H1 (cell line): ENCODE measurements at regions not wholly inside any gene's neighbourhood (a gene's known extent, or its start where the extent isn't known, plus 50 kb on each side); places are given as distances from the start of the nearest gene placed in this dataset.

Experiments used
- CTCF ChIA-PET: fragments of 300-600 bp; sonication (Branson Sonifier 250); formaldehyde crosslinking; loops from one replicate; lab custom pipeline; 2021; ENCODE audit not compliant: partially characterized antibody; lab: Charles Lee
- POLR2A ChIA-PET: fragments of 300-600 bp; sonication (Branson Sonifier 250); formaldehyde crosslinking; loops from one replicate; lab custom pipeline; 2021; ENCODE audit warnings: inconsistent platforms; ENCODE audit not compliant: partially characterized antibody; lab: Charles Lee
- DNase-seq, 2 experiments: peaks; one replicate each; pipeline versions ENCODE4 v3.0.0 to v3.0.0-alpha.2; 2010 to 2022; ENCODE audit warnings: low spot score in 2 of 2, low read depth in 1 of 2, mixed read lengths in 1 of 2
- FAIRE-seq: peaks from 2 replicates; lab custom pipeline; 2011; peaks lifted over from hg19 to GRCh38; lab: Jason Lieb, UNC
- H2AFZ ChIP-seq: 2 replicates; pipeline ENCODE4 v1.8.1; 2012; ENCODE audit warnings: low read length, inconsistent platforms
- H2AK5ac ChIP-seq: 2 replicates; pipeline ENCODE4 v1.6.1; 2013; ENCODE audit warnings: low read depth, low read length
- H2BK120ac ChIP-seq: replicated peaks from 2 replicates; pipeline ENCODE3; 2013; ENCODE audit warnings: low read depth, low read length, inconsistent platforms
- H2BK12ac ChIP-seq: 2 replicates; pipeline ENCODE4 v1.6.1; 2013; ENCODE audit warnings: low read depth, low read length
- H2BK15ac ChIP-seq: 2 replicates; pipeline ENCODE4 v1.6.1; 2013; ENCODE audit warnings: low read length
- H2BK20ac ChIP-seq: 2 replicates; pipeline ENCODE4 v1.6.1; 2013; ENCODE audit warnings: low read length
- H2BK5ac ChIP-seq: 2 replicates; pipeline ENCODE4 v1.6.1; 2013; ENCODE audit warnings: low read depth, low read length
- H3K14ac ChIP-seq: 2 replicates; pipeline ENCODE4 v1.6.1; 2013; ENCODE audit warnings: inconsistent platforms; ENCODE audit not compliant: insufficient read length
- H3K18ac ChIP-seq: 2 replicates; pipeline ENCODE4 v1.6.1; 2013; ENCODE audit warnings: low read length; ENCODE audit errors: extremely low read depth
- H3K23ac ChIP-seq: 2 replicates; pipeline ENCODE4 v1.6.1; 2013; ENCODE audit warnings: inconsistent platforms; ENCODE audit not compliant: insufficient read length
- H3K23me2 ChIP-seq: 2 replicates; pipeline ENCODE4 v1.6.1; 2013; ENCODE audit warnings: low read depth, low read length
- H3K27ac ChIP-seq: 2 replicates; pipeline ENCODE4 v1.6.1; 2011; ENCODE audit warnings: low read depth, low read length, inconsistent platforms
- H3K27me3 ChIP-seq, 4 experiments: replicated peaks in 1 of 4; 1 replicate in 1 of 4; 2 replicates in 3 of 4; pipeline versions ENCODE4 v1.6.1 to v1.8.1; 2011 to 2013; ENCODE audit warnings: low read length in 3 of 4, mild to moderate bottlenecking in 3 of 4, inconsistent platforms in 2 of 4, mixed read lengths in 2 of 4, moderate library complexity in 1 of 4; ENCODE audit not compliant: control insufficient read depth in 3 of 4, insufficient read depth in 3 of 4; ENCODE audit errors: extremely low read depth in 1 of 4
- H3K36me3 ChIP-seq, 4 experiments: 2 replicates each; pipeline versions ENCODE4 v1.6.1 to v1.8.1; 2011 to 2013; ENCODE audit warnings: mild to moderate bottlenecking in 4 of 4, low read length in 3 of 4, moderate library complexity in 2 of 4, control low read depth in 1 of 4, inconsistent platforms in 1 of 4; ENCODE audit not compliant: insufficient read depth in 4 of 4, control insufficient read depth in 2 of 4
- H3K4ac ChIP-seq: replicated peaks from 2 replicates; pipeline ENCODE3; 2013; ENCODE audit warnings: low read length, low read depth, mixed read lengths, inconsistent platforms; ENCODE audit not compliant: insufficient read length
- H3K4me1 ChIP-seq, 4 experiments: replicated peaks in 1 of 4; 1 replicate in 1 of 4; 2 replicates in 3 of 4; pipeline versions ENCODE4 v1.6.1 to v1.8.1; 2011 to 2013; ENCODE audit warnings: low read length in 3 of 4, inconsistent platforms in 2 of 4, mixed read lengths in 1 of 4; ENCODE audit not compliant: insufficient read depth in 4 of 4, control insufficient read depth in 3 of 4
- H3K4me2 ChIP-seq, 2 experiments: 2 replicates each; pipeline versions ENCODE4 v1.6.1 to v1.8.1; 2011 to 2013; ENCODE audit warnings: low read depth in 2 of 2, low read length in 2 of 2, control low read depth in 1 of 2, inconsistent platforms in 1 of 2, mild to moderate bottlenecking in 1 of 2; ENCODE audit not compliant: insufficient read depth in 1 of 2
- H3K4me3 ChIP-seq, 4 experiments: fragments of 200-600, 300-600 bp in 1 of 4; sonication (generic), shearing (Covaris generic), sonication (Bioruptor Twin) in 1 of 4; 2 replicates each; pipeline versions ENCODE4 v1.5.1 to v1.8.1; 2011 to 2016; ENCODE audit warnings: low read length in 4 of 4, low read depth in 3 of 4, control low read depth in 2 of 4, inconsistent platforms in 2 of 4, mild to moderate bottlenecking in 2 of 4, mixed read lengths in 1 of 4, moderate library complexity in 1 of 4; ENCODE audit not compliant: insufficient read depth in 2 of 4; ENCODE audit errors: extremely low read depth in 1 of 4
- H3K56ac ChIP-seq: replicated peaks from 2 replicates; pipeline ENCODE3; 2013; ENCODE audit warnings: low read depth, mild to moderate bottlenecking, mixed read lengths, low read length, inconsistent platforms; ENCODE audit not compliant: insufficient read length
- H3K79me1 ChIP-seq: 2 replicates; pipeline ENCODE4 v1.6.1; 2013; ENCODE audit warnings: low read depth, low read length, control low read depth
- H3K79me2 ChIP-seq, 2 experiments: 2 replicates each; pipeline versions ENCODE4 v1.6.1 to v1.8.1; 2012 to 2013; ENCODE audit warnings: low read length in 2 of 2, mild to moderate bottlenecking in 2 of 2, inconsistent platforms in 1 of 2; ENCODE audit not compliant: insufficient read depth in 2 of 2, control insufficient read depth in 1 of 2
- H3K9ac ChIP-seq, 4 experiments: replicated peaks in 1 of 4; 1 replicate in 1 of 4; 2 replicates in 3 of 4; pipeline versions ENCODE4 v1.6.1 to v1.8.1; 2011 to 2013; ENCODE audit warnings: low read depth in 3 of 4, low read length in 3 of 4, control low read depth in 2 of 4, mild to moderate bottlenecking in 2 of 4, moderate library complexity in 2 of 4, inconsistent platforms in 1 of 4; ENCODE audit errors: extremely low read depth in 1 of 4
- H3K9me3 ChIP-seq, 2 experiments: 2 replicates each; pipeline versions ENCODE4 v1.6.1 to v1.8.1; 2012 to 2013; ENCODE audit warnings: mild to moderate bottlenecking in 2 of 2, moderate library complexity in 2 of 2, control low read depth in 1 of 2, inconsistent platforms in 1 of 2, low read depth in 1 of 2, low read length in 1 of 2, mixed read lengths in 1 of 2; ENCODE audit not compliant: insufficient read depth in 2 of 2
- H4K20me1 ChIP-seq, 2 experiments: replicated peaks in 1 of 2; 2 replicates each; pipeline versions ENCODE3 to v1.8.1; 2011 to 2013; ENCODE audit warnings: inconsistent platforms in 2 of 2, low read length in 2 of 2, mild to moderate bottlenecking in 1 of 2; ENCODE audit not compliant: insufficient read depth in 2 of 2, control insufficient read depth in 1 of 2
- H4K5ac ChIP-seq: 2 replicates; pipeline ENCODE4 v1.6.1; 2013; ENCODE audit warnings: low read length, low read depth, mixed read lengths, inconsistent platforms; ENCODE audit not compliant: insufficient read length
- H4K8ac ChIP-seq: 2 replicates; pipeline ENCODE4 v1.8.0; 2013; ENCODE audit warnings: mild to moderate bottlenecking, moderate library complexity, low read length, inconsistent platforms; ENCODE audit not compliant: insufficient read depth; ENCODE audit errors: extremely low read depth
- H4K91ac ChIP-seq: replicated peaks from 2 replicates; pipeline ENCODE3; 2013; ENCODE audit warnings: low read length, mixed read lengths, inconsistent platforms; ENCODE audit not compliant: insufficient read length
- HDAC6 ChIP-seq: IDR thresholded peaks from one replicate; pipeline ENCODE4 v1.7.1; 2012; ENCODE audit warnings: low read depth, mild to moderate bottlenecking, inconsistent platforms, low read length, moderate library complexity
- TCF12 ChIP-seq: IDR thresholded peaks from 2 replicates; pipeline ENCODE4 v1.6.1; 2011; ENCODE audit warnings: low read depth, mild to moderate bottlenecking, low read length
- WGBS, 2 experiments: shearing (Covaris generic) in 1 of 2; methylation state at CpG; one replicate each; pipeline versions ENCODE4 v1.1.6 to v1.1.7; 2013 to 2015; ENCODE audit warnings: low lambda C conversion rate in 2 of 2, mixed read lengths in 2 of 2, inconsistent platforms in 1 of 2, low coverage in 1 of 2, missing lambda C conversion rate in 1 of 2; ENCODE audit not compliant: insufficient replicate concordance in 2 of 2, insufficient coverage in 1 of 2, insufficient read length in 1 of 2; ENCODE audit errors: extremely low coverage in 1 of 2, missing lambda C conversion rate in 1 of 2; 5-methylcytosine and 5-hydroxymethylcytosine counted together

DNA sequence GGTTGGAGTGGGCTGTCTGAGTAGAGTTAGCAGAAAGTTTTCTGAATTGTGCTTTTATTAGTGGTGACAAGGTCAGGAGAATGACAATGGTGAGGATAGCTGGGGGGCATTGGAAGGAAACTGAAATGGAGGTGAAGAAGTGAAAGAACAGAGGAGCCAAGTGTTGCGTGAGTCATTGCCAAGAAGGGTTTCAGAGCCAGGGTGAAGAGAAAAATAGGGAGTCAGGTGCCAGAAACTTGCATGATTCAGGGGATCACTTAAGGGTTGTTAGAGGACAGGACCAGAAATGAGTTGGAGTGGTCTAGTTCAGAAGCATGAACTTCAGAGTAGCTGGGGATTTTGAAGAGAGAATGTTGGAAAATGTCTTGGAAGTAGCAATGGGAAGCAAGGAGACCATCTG lies 86.0 kb upstream of the GALNT15 start:
- H2AFZ ChIP-seq: no peak overlapping the region
- H3K36me3 ChIP-seq: no peaks in the 10 kb centered on the region
- H2AK5ac ChIP-seq: no peak overlapping the region
- no peak overlapping the region for H3K4me3 ChIP-seq
- CTCF ChIA-PET: interaction anchor here (1.3 kb wide), 1 partner anchor 53 kb away, joined by 3 read pairs; no protein-coding TSS in a partner anchor
- TF ChIP-seq HDAC6: no peak
- TF ChIP-seq TCF12: no peak
- H3K4me2 ChIP-seq: no peak overlapping the region
- no peak overlapping the region for H2BK5ac ChIP-seq
- 0 out of 4 replicates have a peak, but pooled peaks cover 0 to under 1% of the 10 kb centered on the region in 2 experiments for H3K9me3 ChIP-seq
- H2BK12ac ChIP-seq: no peak overlapping the region
- H2BK15ac ChIP-seq: no peak overlapping the region
- no peak overlapping the region for H3K14ac ChIP-seq
- no peaks in the 10 kb centered on the region for H3K4me1 ChIP-seq
- no peak overlapping the region for H4K5ac ChIP-seq
- POLR2A ChIA-PET: no interaction called here
- DNase-seq (no peak), FAIRE-seq (no peak)
- no peak overlapping the region for H4K8ac ChIP-seq
- H3K23me2 ChIP-seq: peaks cover 1% of the 10 kb centered on the region; the same call in 1 of the 2 replicates
- H3K27me3 ChIP-seq: no peaks in the 10 kb centered on the region
- no peak overlapping the region for H3K56ac ChIP-seq
- H3K4ac ChIP-seq: no peak overlapping the region
- no peak overlapping the region for H4K91ac ChIP-seq
- no peak overlapping the region for H3K27ac ChIP-seq
- no peak overlapping the region for H2BK20ac ChIP-seq
- H2BK120ac ChIP-seq: no peak overlapping the region
- H3K79me1 ChIP-seq: no peaks in the 10 kb centered on the region
- no peaks in the 10 kb centered on the region for H3K79me2 ChIP-seq
- H3K23ac ChIP-seq: no peak overlapping the region
- no peaks in the 10 kb centered on the region for H4K20me1 ChIP-seq
- 93% methylated on average over 1 of the region's 1 CpG; no CpG with 5 or more reads in 1 of the 2 experiments for WGBS, 2 experiments
- no peak overlapping the region for H3K18ac ChIP-seq
- H3K9ac ChIP-seq: no peak overlapping the region
